ENCODE measurements at regions not wholly inside any gene's neighbourhood (a gene's known extent, or its start where the extent isn't known, plus 50 kb on each side); places are given as distances from the start of the nearest gene placed in this dataset.

GRCh38 chr6:122033564-122034181 is 365.8 kb upstream of the HSF2 start:
- WGBS, 3 donors, result 0% methylated on average over 1 of the region's 1 CpG
- intact Hi-C loops (cut with DNase I), result loop anchor here in 3 of 4 donors (5.0 to 10.0 kb wide), 3 partner anchors 151 to 601 kb away; partner anchors contain the start of gene GJA1 (in 1 of the 3)
- Histone ChIP-seq H3K4me3 (no peak overlapping the region), H3K27me3 (no peaks in the 10 kb centered on the region), H3K27ac (no peak overlapping the region), H3K36me3 (no peaks in the 10 kb centered on the region), H3K9me3 (no peaks in the 10 kb centered on the region), H3K4me1 (ENCODE audit: insufficient read depth) (no peaks in the 10 kb centered on the region)
- DNase-seq, result no peak
- TF ChIP-seq CTCF (IDR thresholded peaks at IDR 0.05) (peak; percentile 50 to 52 (median 50)), EP300 (IDR thresholded peaks at IDR 0.05) (no peak), POLR2A (IDR thresholded peaks at IDR 0.05) (no peak)

- no peak for TF ChIP-seq POLR2A (IDR thresholded peaks at IDR 0.05)
- no peak for TF ChIP-seq CTCF (IDR thresholded peaks at IDR 0.05)
- TF ChIP-seq EP300 (IDR thresholded peaks at IDR 0.05), result no peak
- H3K27ac ChIP-seq, result no peak overlapping the region
- H3K36me3 ChIP-seq, result no peaks in the 10 kb centered on the region
- no peak overlapping the region for H3K4me3 ChIP-seq
- 66 to 74% (median 74%) methylated on average over 2 of the region's 2 CpGs for WGBS, 3 donors
- H3K27me3 ChIP-seq, result no peaks in the 10 kb centered on the region
- no peak for DNase-seq
- H3K9me3 ChIP-seq, result no peaks in the 10 kb centered on the region
- intact Hi-C loops (cut with DNase I), result loop anchor here in 3 of 4 donors (5.0 to 10.0 kb wide), 3 partner anchors 150 to 603 kb away; partner anchors contain the start of gene GJA1 (in 1 of the 3)
- H3K4me1 ChIP-seq (ENCODE audit: insufficient read depth), result no peaks in the 10 kb centered on the region
These were observed 364.3 kb upstream of the HSF2 start for GRCh38 chr6:122035173-122035572.

- WGBS, 3 donors, result 92 to 98% (median 96%) methylated on average over 2 of the region's 2 CpGs
- H3K27me3 ChIP-seq, result no peaks in the 10 kb centered on the region
- intact Hi-C loops (cut with DNase I), result no loop called here
- no peak overlapping the region for H3K27ac ChIP-seq
- DNase-seq, result no peak
- H3K36me3 ChIP-seq, result no peaks in the 10 kb centered on the region
- no peak for TF ChIP-seq CTCF (IDR thresholded peaks at IDR 0.05)
- H3K4me3 ChIP-seq, result no peak overlapping the region
- no peaks in the 10 kb centered on the region for H3K9me3 ChIP-seq
- H3K4me1 ChIP-seq (ENCODE audit: insufficient read depth), result peaks cover 6% of the 10 kb centered on the region
These were observed 359.2 kb upstream of the HSF2 start for GRCh38 chr6:122040261-122040660.

- no peak for TF ChIP-seq POLR2A (IDR thresholded peaks at IDR 0.05)
- no peak for TF ChIP-seq EP300 (IDR thresholded peaks at IDR 0.05)
- no peak for TF ChIP-seq CTCF (IDR thresholded peaks at IDR 0.05)
- intact Hi-C loops (cut with DNase I), result no loop called here
- no peak for DNase-seq
- Histone ChIP-seq H3K27me3 (no peaks in the 10 kb centered on the region), H3K4me3 (no peak overlapping the region), H3K4me1 (ENCODE audit: insufficient read depth) (peaks cover 6% of the 10 kb centered on the region), H3K36me3 (no peaks in the 10 kb centered on the region), H3K9me3 (no peaks in the 10 kb centered on the region), H3K27ac (peak overlapping the region in 1 of 2 donors; percentile 61)
- WGBS, 3 donors, result 91 to 95% (median 94%) methylated on average over 3 of the region's 3 CpGs
These were observed 357.1 kb upstream of the HSF2 start for GRCh38 chr6:122042380-122042779.

Measured in ovary (tissue), 7 donors.